Activated T-helper 1 cell treated with anti-CD3 and anti-CD28 coated beads, Interleukin-12 subunit alpha, Interleukin-12 subunit beta, Interleukin-2, Interleukin-4 antibody, amounts not matched to agents 30 ng/mL and 10 ng/mL and 1 ng/mL, durations not matched to agents 14 hours and 24 hours and 36 hours (primary cell): ENCODE measurements at regions not wholly inside any gene's neighbourhood (a gene's known extent, or its start where the extent isn't known, plus 50 kb on each side); places are given as distances from the start of the nearest gene placed in this dataset.

ENCODE experiments used
- DNase-seq: peaks from one replicate; pipeline ENCODE4 v3.0.0; 2021; ENCODE audit warnings: low spot score
- H3K27ac Mint-ChIP-seq: one replicate; pipeline ENCODE4 v1.8.0; 2021; ENCODE audit warnings: mild to moderate bottlenecking, mixed read lengths
- H3K27me3 Mint-ChIP-seq: one replicate; pipeline ENCODE4 v1.8.0; 2022; ENCODE audit warnings: mild to moderate bottlenecking, moderate library complexity, mixed read lengths; ENCODE audit not compliant: insufficient read depth
- H3K36me3 Mint-ChIP-seq: one replicate; pipeline ENCODE4 v1.8.0; 2021; ENCODE audit warnings: low read depth, mixed read lengths
- H3K4me1 Mint-ChIP-seq: one replicate; pipeline ENCODE4 v1.8.0; 2021; ENCODE audit warnings: low read depth, mixed read lengths
- H3K4me3 Mint-ChIP-seq: one replicate; pipeline ENCODE4 v1.8.0; 2021; ENCODE audit warnings: mild to moderate bottlenecking, moderate library complexity, mixed read lengths
- H3K9me3 Mint-ChIP-seq: one replicate; pipeline ENCODE4 v1.8.0; 2021; ENCODE audit warnings: mixed read lengths
- intact Hi-C: fragments of 100-400 bp; cut with micrococcal nuclease; formaldehyde crosslinking; loops from one replicate; pipeline ENCODE4 v1.15.1; 2024

GRCh38 chr3:106119614-106120082 is 250.8 kb upstream of the CBLB start:
- intact Hi-C loops: loop anchor here (1.0 to 5.0 kb wide), 12 partner anchors 51 to 432 kb away; no protein-coding TSS in a partner anchor
- no peak for DNase-seq
- Mint-ChIP-seq H3K27ac (peak overlapping the region; percentile 90), H3K9me3 (peaks cover 32% of the 10 kb centered on the region), H3K27me3 (no peaks in the 10 kb centered on the region), H3K4me1 (peaks cover 37% of the 10 kb centered on the region), H3K4me3 (peak overlapping the region; percentile 20), H3K36me3 (peaks cover 8% of the 10 kb centered on the region)

- Mint-ChIP-seq H3K27ac (peak overlapping the region; percentile 90), H3K4me3 (no peak overlapping the region), H3K4me1 (peaks cover 37% of the 10 kb centered on the region)
These were observed 251.5 kb upstream of the CBLB start for GRCh38 chr3:106120356-106120755.

GRCh38 chr3:106121491-106122289 is 252.9 kb upstream of the CBLB start:
- DNase-seq: no peak
- Mint-ChIP-seq H3K27ac (no peak overlapping the region), H3K9me3 (peaks cover 20% of the 10 kb centered on the region), H3K36me3 (peaks cover 7% of the 10 kb centered on the region), H3K4me3 (no peak overlapping the region), H3K4me1 (peaks cover 37% of the 10 kb centered on the region), H3K27me3 (no peaks in the 10 kb centered on the region)
- intact Hi-C loops: loop anchor here (2.0 kb wide), 1 partner anchor 307 kb away; no protein-coding TSS in a partner anchor

More at GRCh38 chr3:106120356-106120755, 251.5 kb upstream of the CBLB start:
- Mint-ChIP-seq H3K9me3 (peaks cover 31% of the 10 kb centered on the region), H3K27me3 (no peaks in the 10 kb centered on the region), H3K36me3 (peaks cover 8% of the 10 kb centered on the region)
- intact Hi-C loops: loop anchor here (2.0 kb wide), 1 partner anchor 308 kb away; no protein-coding TSS in a partner anchor
- no peak for DNase-seq

GRCh38 chr3:106124818-106125217 is 256.0 kb upstream of the CBLB start:
- no peak for DNase-seq
- intact Hi-C loops: no loop called here
- H3K4me1 Mint-ChIP-seq: peaks cover 19% of the 10 kb centered on the region
- no peak overlapping the region for H3K4me3 Mint-ChIP-seq
- peaks cover 14% of the 10 kb centered on the region for H3K36me3 Mint-ChIP-seq
- H3K27ac Mint-ChIP-seq: no peak overlapping the region
- peaks cover 11% of the 10 kb centered on the region for H3K9me3 Mint-ChIP-seq
- no peaks in the 10 kb centered on the region for H3K27me3 Mint-ChIP-seq

- intact Hi-C loops: no loop called here
- H3K4me1 Mint-ChIP-seq: peaks cover 19% of the 10 kb centered on the region
- H3K27me3 Mint-ChIP-seq: no peaks in the 10 kb centered on the region
- H3K36me3 Mint-ChIP-seq: peaks cover 11% of the 10 kb centered on the region
- H3K27ac Mint-ChIP-seq: no peak overlapping the region
- no peak overlapping the region for H3K4me3 Mint-ChIP-seq
- peaks cover 11% of the 10 kb centered on the region for H3K9me3 Mint-ChIP-seq
- no peak for DNase-seq
These were observed 256.5 kb upstream of the CBLB start for GRCh38 chr3:106125321-106125720.

GRCh38 chr3:106126067-106126845 is 257.4 kb upstream of the CBLB start:
- intact Hi-C loops: no loop called here
- DNase-seq: no peak
- Mint-ChIP-seq H3K27ac (no peak overlapping the region), H3K27me3 (no peaks in the 10 kb centered on the region), H3K9me3 (peaks cover 11% of the 10 kb centered on the region), H3K36me3 (peaks cover 11% of the 10 kb centered on the region), H3K4me1 (peaks cover 22% of the 10 kb centered on the region), H3K4me3 (no peak overlapping the region)

GRCh38 chr3:106126846-106127235 is 258.0 kb upstream of the CBLB start:
- no peaks in the 10 kb centered on the region for H3K27me3 Mint-ChIP-seq
- H3K27ac Mint-ChIP-seq: no peak overlapping the region
- no peak overlapping the region for H3K4me3 Mint-ChIP-seq
- H3K36me3 Mint-ChIP-seq: peaks cover 11% of the 10 kb centered on the region
- peaks cover 26% of the 10 kb centered on the region for H3K4me1 Mint-ChIP-seq
- DNase-seq: no peak
- intact Hi-C loops: no loop called here
- H3K9me3 Mint-ChIP-seq: peaks cover 11% of the 10 kb centered on the region

- intact Hi-C loops: no loop called here
- H3K36me3 Mint-ChIP-seq: peaks cover 17% of the 10 kb centered on the region
- H3K4me3 Mint-ChIP-seq: no peak overlapping the region
- no peaks in the 10 kb centered on the region for H3K27me3 Mint-ChIP-seq
- peaks cover 26% of the 10 kb centered on the region for H3K4me1 Mint-ChIP-seq
- H3K9me3 Mint-ChIP-seq: peaks cover 31% of the 10 kb centered on the region
- no peak for DNase-seq
- H3K27ac Mint-ChIP-seq: no peak overlapping the region
These were observed 261.1 kb upstream of the CBLB start for GRCh38 chr3:106129939-106130338.

- peaks cover 32% of the 10 kb centered on the region for H3K9me3 Mint-ChIP-seq
- peak overlapping the region; percentile 37 for H3K4me3 Mint-ChIP-seq
- intact Hi-C loops: no loop called here
- peak overlapping the region; percentile 55 for H3K27ac Mint-ChIP-seq
- DNase-seq: no peak
- peaks cover 17% of the 10 kb centered on the region for H3K36me3 Mint-ChIP-seq
- no peaks in the 10 kb centered on the region for H3K27me3 Mint-ChIP-seq
- peaks cover 26% of the 10 kb centered on the region for H3K4me1 Mint-ChIP-seq
These were observed 261.8 kb upstream of the CBLB start for GRCh38 chr3:106130384-106131198.

- no peak overlapping the region for H3K27ac Mint-ChIP-seq
- intact Hi-C loops: no loop called here
- no peaks in the 10 kb centered on the region for H3K27me3 Mint-ChIP-seq
- peaks cover 10% of the 10 kb centered on the region for H3K36me3 Mint-ChIP-seq
- H3K4me3 Mint-ChIP-seq: no peak overlapping the region
- H3K4me1 Mint-ChIP-seq: peaks cover 10% of the 10 kb centered on the region
- peaks cover 33% of the 10 kb centered on the region for H3K9me3 Mint-ChIP-seq
- no peak for DNase-seq
These were observed 266.8 kb upstream of the CBLB start for GRCh38 chr3:106135451-106136160.

- Mint-ChIP-seq H3K27ac (no peak overlapping the region), H3K9me3 (peaks cover 38% of the 10 kb centered on the region), H3K4me3 (no peak overlapping the region), H3K36me3 (peaks cover 8% of the 10 kb centered on the region), H3K27me3 (no peaks in the 10 kb centered on the region), H3K4me1 (no peaks in the 10 kb centered on the region)
- intact Hi-C loops: no loop called here
- no peak for DNase-seq
These were observed 271.0 kb upstream of the CBLB start for GRCh38 chr3:106139826-106140225.

- Mint-ChIP-seq H3K9me3 (peaks cover 38% of the 10 kb centered on the region), H3K4me3 (no peak overlapping the region), H3K27ac (no peak overlapping the region), H3K27me3 (no peaks in the 10 kb centered on the region), H3K4me1 (no peaks in the 10 kb centered on the region), H3K36me3 (peaks cover 10% of the 10 kb centered on the region)
- intact Hi-C loops: no loop called here
- no peak for DNase-seq
These were observed 271.6 kb upstream of the CBLB start for GRCh38 chr3:106140431-106140830.
